GM12878 (cell line): ENCODE measurements at regions not wholly inside any gene's neighbourhood (a gene's known extent, or its start where the extent isn't known, plus 50 kb on each side); places are given as distances from the start of the nearest gene placed in this dataset.

Source experiments
- ATF3 ChIP-seq: IDR thresholded peaks from 2 replicates; pipeline ENCODE4 v1.6.1; 2011; ENCODE audit warnings: low read depth, mild to moderate bottlenecking, low read length, moderate library complexity, borderline replicate concordance; ENCODE audit errors: extremely low read depth
- CTCF ChIP-seq, 3 experiments: IDR thresholded peaks in 2 of 3; conservative IDR thresholded peaks in 1 of 3; 2 replicates each; pipeline ENCODE4 v1.5.1; 2011; ENCODE audit warnings: low read depth in 3 of 3, low read length in 3 of 3, mild to moderate bottlenecking in 3 of 3, control low read depth in 2 of 3, moderate library complexity in 2 of 3, inconsistent platforms in 1 of 3, mixed read lengths in 1 of 3; ENCODE audit not compliant: control insufficient read depth in 2 of 3, insufficient read depth in 1 of 3; ENCODE audit errors: extremely low read depth in 1 of 3
- EGR1 ChIP-seq, 2 experiments: IDR thresholded peaks; 1 replicate in 1 of 2; 2 replicates in 1 of 2; pipeline ENCODE4 v1.6.1; 2011 to 2012; ENCODE audit warnings: low read depth in 2 of 2, low read length in 2 of 2, borderline replicate concordance in 1 of 2, mild to moderate bottlenecking in 1 of 2, moderate library complexity in 1 of 2
- JUNB ChIP-seq: IDR thresholded peaks from 2 replicates; pipeline ENCODE4 v1.6.1; 2016; ENCODE audit warnings: antibody characterized with exemption, mild to moderate bottlenecking
- MEF2B ChIP-seq: fragments of 450-650 bp; IDR thresholded peaks from 2 replicates; pipeline ENCODE4 v1.6.1; 2018; ENCODE audit warnings: mild to moderate bottlenecking, moderate library complexity; ENCODE audit not compliant: partially characterized antibody, poor library complexity, severe bottlenecking
- POLR2AphosphoS2 ChIP-seq: IDR thresholded peaks from 2 replicates; pipeline ENCODE4 v1.6.1; 2011; ENCODE audit warnings: low read depth, mild to moderate bottlenecking, low read length, improper control_type of control experiment, moderate library complexity
- POLR2AphosphoS5 ChIP-seq: IDR thresholded peaks from 2 replicates; pipeline ENCODE4 v1.6.1; 2011; ENCODE audit warnings: mild to moderate bottlenecking, low read length, inconsistent platforms
- RBBP5 ChIP-seq: fragments of 200-600 bp; sonication (generic); conservative IDR thresholded peaks from 2 replicates; pipeline ENCODE4 v1.6.1; 2016
- RCOR1 ChIP-seq: conservative IDR thresholded peaks from 2 replicates; pipeline ENCODE4 v1.6.1; 2012; ENCODE audit warnings: low read depth, low read length, improper control_type of control experiment
- SREBF1 ChIP-seq: IDR thresholded peaks from 2 replicates; pipeline ENCODE4 v1.6.1; 2012; ENCODE audit warnings: mild to moderate bottlenecking, low read length
- STAT1 ChIP-seq: fragments of 450-650 bp; conservative IDR thresholded peaks from 2 replicates; pipeline ENCODE4 v1.6.1; 2014; ENCODE audit warnings: antibody characterized with exemption, mild to moderate bottlenecking
- ZNF24 ChIP-seq: fragments of 450-650 bp; IDR thresholded peaks from 2 replicates; pipeline ENCODE4 v1.6.1; 2017; ENCODE audit warnings: antibody characterized with exemption, mild to moderate bottlenecking
- ZNF274 ChIP-seq: IDR thresholded peaks from one replicate; pipeline ENCODE4 v1.8.0; 2011; ENCODE audit not compliant: insufficient read length, insufficient read depth
- ZNF384 ChIP-seq: IDR thresholded peaks from 2 replicates; pipeline ENCODE4 v1.6.1; 2012; ENCODE audit warnings: low read depth, mild to moderate bottlenecking, low read length, improper control_type of control experiment, borderline replicate concordance

GRCh38 chr7:131274986-131275385, 52.7 kb upstream of the MKLN1 start:
- TF ChIP-seq ZNF274 (no peak), MEF2B (no peak), POLR2AphosphoS5 (no peak), RCOR1 (no peak), CTCF (IDR thresholded peaks at IDR 0.05 in 2 of 3, conservative IDR thresholded peaks at IDR 0.05 in 1 of 3; ENCODE audit: control insufficient read depth in 2 of 3, extremely low read depth in 1 of 3, insufficient read depth in 1 of 3, low read depth in 3 of 3, low read length in 3 of 3) (no peak), ZNF24 (no peak), EGR1 (IDR thresholded peaks at IDR 0.05; ENCODE audit: borderline replicate concordance in 1 of 2, low read depth in 2 of 2, low read length in 2 of 2) (no peak), JUNB (no peak), ZNF384 (no peak), RBBP5 (no peak), POLR2AphosphoS2 (no peak), SREBF1 (no peak), ATF3 (no peak), STAT1 (no peak)
